Vagina (tissue), 2 donors: ENCODE measurements at regions not wholly inside any gene's neighbourhood (a gene's known extent, or its start where the extent isn't known, plus 50 kb on each side); places are given as distances from the start of the nearest gene placed in this dataset.

Source experiments
- DNase-seq, 2 donors: peaks; one replicate each; pipeline ENCODE4 v3.0.0-alpha.2; 2017; ENCODE audit errors: extremely low spot score in 2 of 2
- H3K27ac ChIP-seq: fragments of 200-600 bp; sonication (generic); one replicate; pipeline ENCODE4 v1.5.1; 2019
- H3K27me3 ChIP-seq: fragments of 200-600 bp; sonication (generic); one replicate; pipeline ENCODE4 v1.5.1; 2019
- H3K36me3 ChIP-seq, 2 donors: fragments of 200-600 bp; sonication (generic); one replicate each; pipeline ENCODE4 v1.5.1; 2017 to 2019
- H3K4me1 ChIP-seq: fragments of 200-600 bp; sonication (generic); one replicate; pipeline ENCODE4 v1.5.1; 2019
- H3K4me3 ChIP-seq, 2 donors: fragments of 200-600 bp; sonication (generic); 1 replicate in 1 of 2; 2 replicates in 1 of 2; pipeline ENCODE4 v1.5.1; 2016 to 2019
- H3K9me3 ChIP-seq: fragments of 200-600 bp; sonication (generic); one replicate; pipeline ENCODE4 v1.5.1; 2019
- CTCF ChIP-seq, 3 experiments: fragments of 450-650 bp in 2 of 3; fragments of 200-600 bp in 1 of 3; sonication (generic) in 1 of 3; IDR thresholded peaks; one replicate each; pipeline ENCODE4 v1.5.1; 2017 to 2019; ENCODE audit warnings: antibody characterized with exemption in 3 of 3, mild to moderate bottlenecking in 2 of 3, moderate library complexity in 2 of 3
- POLR2A ChIP-seq, 2 donors: fragments of 450-650 bp; IDR thresholded peaks; one replicate each; pipeline ENCODE4 v1.6.1; 2017; ENCODE audit warnings: antibody characterized with exemption in 2 of 2, mild to moderate bottlenecking in 2 of 2, moderate library complexity in 2 of 2
- POLR2AphosphoS5 ChIP-seq, 2 donors: sonication (generic); formaldehyde crosslinking; IDR thresholded peaks; one replicate each; pipeline ENCODE4 v1.9.0; 2017; ENCODE audit warnings: antibody characterized with exemption in 2 of 2, mild to moderate bottlenecking in 2 of 2, low read depth in 1 of 2; ENCODE audit not compliant: insufficient read depth in 1 of 2
- intact Hi-C: fragments of 100-400 bp; cut with DNase I; formaldehyde crosslinking; loops from one replicate; pipeline ENCODE4 v1.15.1; 2023

- H3K9me3 ChIP-seq, result no peaks in the 10 kb centered on the region
- H3K4me3 ChIP-seq, result no peak overlapping the region
- DNase-seq, result no peak
- no peak overlapping the region for H3K27ac ChIP-seq
- H3K27me3 ChIP-seq, result no peaks in the 10 kb centered on the region
- TF ChIP-seq POLR2A (IDR thresholded peaks at IDR 0.05), result no peak
- intact Hi-C loops, result no loop called here
- H3K4me1 ChIP-seq, result no peaks in the 10 kb centered on the region
- H3K36me3 ChIP-seq, result no peaks in the 10 kb centered on the region
These were observed 419.4 kb upstream of the ZNF462 start for GRCh38 chr9:106443520-106443919.

DNA sequence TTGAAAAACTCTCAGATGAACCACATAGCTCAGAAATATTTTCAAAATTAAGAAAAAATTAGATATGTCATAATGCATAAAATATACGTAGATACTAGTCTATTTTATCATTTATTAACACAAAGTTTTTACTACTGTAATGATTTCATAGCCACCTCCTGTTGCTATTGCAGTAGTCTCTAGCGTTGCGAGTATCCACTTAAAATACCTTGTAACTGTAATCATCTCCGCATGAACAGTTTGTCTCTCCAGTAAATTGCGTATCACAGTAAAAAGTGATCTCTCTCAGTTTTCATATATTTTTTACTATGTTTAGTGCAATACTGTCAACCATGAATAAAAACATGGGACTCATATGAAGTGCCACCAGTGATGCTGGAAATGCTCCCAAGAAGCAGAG lies 417.9 kb upstream of the ZNF462 start:
- H3K4me3 ChIP-seq, result no peak overlapping the region

GRCh38 chr9:106449336-106449927 lies 413.5 kb upstream of the ZNF462 start:
- H3K9me3 ChIP-seq, result no peaks in the 10 kb centered on the region
- H3K4me3 ChIP-seq, result no peak overlapping the region
- no peak overlapping the region for H3K27ac ChIP-seq
- H3K36me3 ChIP-seq, result no peaks in the 10 kb centered on the region
- no peaks in the 10 kb centered on the region for H3K27me3 ChIP-seq
- no peak for DNase-seq
- no peaks in the 10 kb centered on the region for H3K4me1 ChIP-seq
- TF ChIP-seq POLR2AphosphoS5 (IDR thresholded peaks at IDR 0.05; ENCODE audit: insufficient read depth in 1 of 2, low read depth in 1 of 2), result no peak
- intact Hi-C loops, result no loop called here

More for the DNA sequence above, 417.9 kb upstream of the ZNF462 start:
- intact Hi-C loops, result no loop called here
- H3K4me1 ChIP-seq, result no peaks in the 10 kb centered on the region
- no peak overlapping the region for H3K27ac ChIP-seq
- no peaks in the 10 kb centered on the region for H3K9me3 ChIP-seq
- no peaks in the 10 kb centered on the region for H3K27me3 ChIP-seq
- no peaks in the 10 kb centered on the region for H3K36me3 ChIP-seq
- TF ChIP-seq POLR2AphosphoS5 (IDR thresholded peaks at IDR 0.05; ENCODE audit: insufficient read depth in 1 of 2, low read depth in 1 of 2) (no peak), CTCF (IDR thresholded peaks at IDR 0.05) (no peak), POLR2A (IDR thresholded peaks at IDR 0.05) (no peak)
- DNase-seq, result no peak

DNA sequence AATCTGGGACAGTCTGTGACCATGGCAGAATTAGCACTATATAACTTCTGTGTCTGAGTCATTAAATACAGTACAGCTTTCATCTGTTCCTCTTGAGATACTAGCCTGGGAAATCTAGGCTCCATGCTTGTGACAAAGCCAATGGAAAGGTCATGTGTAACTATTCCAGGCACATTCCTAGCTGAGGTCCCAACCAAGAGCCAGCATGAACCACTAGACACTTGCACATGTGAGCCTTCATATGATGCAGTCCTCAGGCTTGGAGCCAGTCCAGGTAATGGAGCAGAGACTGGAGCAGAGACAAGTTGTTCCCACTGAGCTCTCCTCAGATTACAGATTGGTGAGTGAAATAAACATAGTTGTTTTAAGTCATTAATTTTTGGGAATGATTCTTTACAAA lies 412.4 kb upstream of the ZNF462 start:
- TF ChIP-seq CTCF (IDR thresholded peaks at IDR 0.05) (no peak), POLR2A (IDR thresholded peaks at IDR 0.05) (no peak), POLR2AphosphoS5 (IDR thresholded peaks at IDR 0.05; ENCODE audit: insufficient read depth in 1 of 2, low read depth in 1 of 2) (no peak)
- DNase-seq, result no peak
- Histone ChIP-seq H3K4me1 (no peaks in the 10 kb centered on the region), H3K36me3 (no peaks in the 10 kb centered on the region), H3K27ac (no peak overlapping the region), H3K4me3 (no peak overlapping the region), H3K27me3 (no peaks in the 10 kb centered on the region), H3K9me3 (no peaks in the 10 kb centered on the region)
- intact Hi-C loops, result no loop called here

GRCh38 chr9:106451223-106451622 lies 411.7 kb upstream of the ZNF462 start:
- no peak for DNase-seq
- H3K9me3 ChIP-seq, result no peaks in the 10 kb centered on the region
- TF ChIP-seq POLR2A (IDR thresholded peaks at IDR 0.05), result no peak
- TF ChIP-seq CTCF (IDR thresholded peaks at IDR 0.05), result no peak
- no peak for TF ChIP-seq POLR2AphosphoS5 (IDR thresholded peaks at IDR 0.05; ENCODE audit: insufficient read depth in 1 of 2, low read depth in 1 of 2)
- no peaks in the 10 kb centered on the region for H3K4me1 ChIP-seq
- H3K4me3 ChIP-seq, result no peak overlapping the region
- no peak overlapping the region for H3K27ac ChIP-seq
- intact Hi-C loops, result no loop called here
- H3K27me3 ChIP-seq, result no peaks in the 10 kb centered on the region
- no peaks in the 10 kb centered on the region for H3K36me3 ChIP-seq

- Histone ChIP-seq H3K36me3 (no peaks in the 10 kb centered on the region), H3K27ac (no peak overlapping the region), H3K4me1 (no peaks in the 10 kb centered on the region), H3K27me3 (no peaks in the 10 kb centered on the region), H3K4me3 (no peak overlapping the region), H3K9me3 (no peaks in the 10 kb centered on the region)
- intact Hi-C loops, result no loop called here
- TF ChIP-seq POLR2AphosphoS5 (IDR thresholded peaks at IDR 0.05; ENCODE audit: insufficient read depth in 1 of 2, low read depth in 1 of 2), result no peak
- TF ChIP-seq POLR2A (IDR thresholded peaks at IDR 0.05), result no peak
- no peak for TF ChIP-seq CTCF (IDR thresholded peaks at IDR 0.05)
- no peak for DNase-seq
These were observed 406.4 kb upstream of the ZNF462 start for GRCh38 chr9:106456581-106456980.
